ENCODE measurements at regions not wholly inside any gene's neighbourhood (a gene's known extent, or its start where the extent isn't known, plus 50 kb on each side); places are given as distances from the start of the nearest gene placed in this dataset.
"Not testable (repeated sequence)": the region's sequence is repeated elsewhere in the genome, so short reads cannot be mapped to it uniquely, and the experiment has no call there.

DNA sequence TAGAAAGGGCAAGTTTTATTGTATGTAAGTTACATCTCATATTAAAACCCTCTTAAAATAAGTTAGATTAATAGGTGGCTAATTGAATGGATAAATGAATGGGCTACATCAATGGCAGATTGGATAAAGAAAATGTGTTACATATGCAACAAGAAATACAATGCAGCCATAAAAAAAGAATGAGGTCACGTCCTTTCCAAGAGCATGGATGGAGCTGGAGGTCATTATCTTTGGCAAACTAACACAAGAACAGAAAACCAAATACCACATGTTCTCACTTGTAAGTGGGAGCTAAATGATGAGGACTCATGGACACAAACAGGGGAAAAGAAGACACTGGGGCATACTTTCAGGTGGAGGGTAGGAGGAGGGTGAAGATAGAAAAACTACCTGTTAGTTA lies 182.2 kb upstream of the GNAI1 start:
- DNase-seq: no peak

DNA sequence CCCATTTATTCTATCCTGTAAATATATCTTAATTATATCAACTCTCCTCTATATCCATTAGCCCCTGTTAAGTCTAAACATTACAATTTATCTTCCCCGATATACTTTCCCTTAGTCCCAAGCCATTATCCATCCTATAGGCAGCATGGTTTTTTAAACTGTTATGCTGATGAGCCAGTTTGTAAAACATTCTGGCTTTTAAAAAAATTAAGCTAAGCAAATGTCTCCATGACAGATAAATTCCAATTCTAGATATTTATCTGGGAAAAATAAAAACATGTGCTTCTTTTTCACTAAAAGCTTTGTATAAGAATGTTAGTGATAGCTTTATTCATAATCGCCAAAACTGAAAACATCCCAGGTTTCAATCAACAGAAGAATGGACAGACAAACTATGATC lies 183.2 kb upstream of the GNAI1 start:
- DNase-seq: no peak

DNA sequence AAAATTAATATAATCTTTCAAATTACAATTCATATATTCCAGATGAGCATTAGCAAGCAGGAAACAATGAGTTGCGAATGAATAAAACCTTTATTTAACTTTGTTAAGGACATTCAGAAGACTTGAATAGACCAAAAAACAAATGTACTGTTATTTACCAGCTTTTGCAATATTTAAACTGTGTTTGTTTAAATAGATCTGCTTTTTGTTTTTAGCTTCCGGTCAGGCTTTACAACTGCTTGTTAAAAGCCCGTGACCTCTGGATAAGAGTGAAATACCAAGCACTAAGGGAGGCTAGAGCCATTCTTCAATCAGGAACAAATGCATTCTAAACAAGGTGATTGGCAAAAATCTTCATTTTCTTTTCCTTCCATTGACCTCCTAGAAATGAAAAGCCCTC lies 184.9 kb upstream of the GNAI1 start:
- no peak for DNase-seq

DNA sequence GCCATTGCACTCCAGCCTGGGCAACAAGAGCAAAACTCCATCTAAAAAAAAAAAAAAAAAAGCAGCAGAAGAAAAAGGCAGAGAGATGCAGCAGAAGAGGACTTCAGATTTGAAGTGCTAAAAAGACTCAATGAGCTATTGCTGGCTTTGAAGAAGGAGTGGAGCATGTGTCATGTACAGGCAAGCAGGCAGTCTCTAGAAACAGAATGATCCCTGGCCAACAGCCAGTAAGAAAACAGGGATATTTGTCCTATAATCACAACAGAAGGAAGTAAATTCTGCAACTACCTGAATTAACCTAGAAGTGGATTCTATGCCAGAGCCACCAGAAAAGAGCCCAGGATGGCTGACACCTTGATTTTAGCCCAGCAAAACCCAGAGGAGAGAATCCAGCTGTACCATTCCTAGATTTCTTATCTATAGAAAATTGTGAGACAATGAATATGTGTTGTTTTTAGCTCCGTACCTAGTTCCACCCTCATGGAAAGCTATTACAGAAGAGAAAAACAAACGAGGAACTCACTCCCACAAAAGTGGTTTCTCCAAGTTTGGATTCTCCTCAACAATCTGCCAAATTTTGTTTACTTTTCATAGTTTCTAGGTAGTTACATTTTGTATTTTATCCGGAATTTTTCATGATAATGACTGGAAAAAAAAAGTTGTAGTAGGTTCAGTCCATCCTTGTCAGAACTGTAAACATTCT lies 198.2 kb upstream of the GNAI1 start:
- no peak for DNase-seq

DNA sequence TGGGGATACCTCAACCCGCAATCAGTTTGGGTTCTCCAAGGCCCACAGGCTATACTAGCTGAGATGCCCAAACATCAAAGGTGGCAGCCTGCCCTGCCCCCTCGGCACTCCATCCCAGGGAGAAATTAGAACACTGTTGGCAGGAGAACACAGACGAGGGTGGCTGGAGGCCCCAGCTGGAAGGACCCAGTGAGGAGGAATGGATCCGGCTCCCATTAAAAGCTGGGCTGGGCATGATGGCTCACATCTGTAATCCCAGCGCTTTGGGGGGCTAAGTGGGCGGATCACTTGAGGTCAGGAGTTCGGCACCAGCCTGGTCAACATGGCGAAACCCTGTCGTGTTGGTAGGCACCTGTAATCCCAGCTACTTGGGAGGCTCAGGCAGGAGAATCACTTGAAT lies 199.9 kb upstream of the GNAI1 start:
- DNase-seq: no peak

DNA sequence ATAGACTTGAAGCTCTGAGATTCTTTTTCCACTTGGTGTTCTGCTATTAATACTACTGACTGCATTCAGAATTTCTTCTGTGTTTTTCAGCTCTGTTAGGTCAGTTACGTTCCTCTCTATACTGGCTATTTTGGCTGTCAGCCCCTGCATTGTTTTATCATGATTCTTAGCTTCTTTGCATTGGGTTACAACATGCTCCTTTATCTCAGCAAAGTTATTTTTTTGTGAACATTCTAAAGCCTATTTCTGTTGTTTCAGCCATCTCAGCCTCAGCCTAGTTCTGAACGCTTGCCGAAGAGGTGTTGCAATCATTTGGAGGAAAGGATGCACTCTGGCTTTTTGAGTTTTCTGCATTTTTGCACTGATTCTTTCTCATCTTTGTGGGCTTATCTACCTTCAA lies 201.5 kb upstream of the GNAI1 start:
- no peak for DNase-seq

DNA sequence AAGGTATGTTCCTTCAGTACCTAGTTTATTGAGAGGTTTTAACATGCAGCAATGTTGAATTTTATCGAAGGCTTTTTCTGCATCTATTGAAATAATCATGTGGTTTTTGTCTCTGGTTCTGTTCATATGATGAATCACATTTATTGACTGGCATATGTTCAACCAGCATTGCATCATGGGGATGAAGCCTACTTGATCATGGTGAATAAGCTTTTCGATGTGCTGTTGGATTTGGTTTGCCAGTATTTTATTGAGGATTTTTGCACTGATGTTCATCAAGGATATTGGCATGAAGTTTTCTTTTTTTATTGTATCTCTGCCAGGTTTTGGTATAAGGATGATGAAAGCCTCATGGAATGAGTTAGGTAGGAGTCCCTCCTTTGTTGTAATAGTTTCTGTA lies 204.0 kb upstream of the GNAI1 start:
- DNase-seq: no peak

DNA sequence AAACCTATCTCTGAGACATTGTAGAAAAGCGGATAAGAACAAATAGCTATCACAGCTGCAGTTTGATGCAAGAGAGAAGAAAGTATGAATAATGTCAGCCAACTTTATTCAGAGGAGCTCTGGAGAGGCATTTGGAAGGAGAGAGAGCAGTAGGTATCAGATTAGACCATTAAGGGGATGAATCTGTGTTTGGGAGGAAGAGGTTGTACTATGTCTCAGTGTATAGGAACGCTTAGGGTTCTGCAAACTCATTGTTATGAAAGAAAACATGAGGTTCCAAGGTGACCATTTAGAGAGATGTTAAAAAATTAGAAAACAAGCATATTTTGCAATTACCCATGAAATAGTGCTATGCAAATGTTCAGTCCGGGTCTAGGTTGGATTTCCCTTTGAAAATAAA lies 207.5 kb upstream of the GNAI1 start:
- no peak for DNase-seq

DNA sequence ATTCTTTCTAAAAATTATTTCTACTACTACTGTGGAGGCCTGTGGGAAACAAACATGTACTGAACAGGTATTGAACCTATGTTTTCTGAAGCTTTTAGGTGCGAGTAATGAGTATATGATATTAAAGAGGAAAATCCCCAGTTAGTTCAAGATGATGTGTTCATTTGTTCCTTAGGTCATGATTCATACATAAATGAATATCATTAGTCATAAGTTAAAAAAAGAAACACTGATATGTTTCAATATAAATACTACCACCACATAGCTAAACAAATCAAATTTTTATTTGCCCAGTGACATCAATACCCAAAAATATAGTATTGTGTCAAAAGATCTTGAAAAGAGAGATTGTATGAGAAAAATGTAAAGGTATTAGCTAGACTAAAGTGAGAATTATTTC lies 210.7 kb upstream of the GNAI1 start:
- no peak for DNase-seq

DNA sequence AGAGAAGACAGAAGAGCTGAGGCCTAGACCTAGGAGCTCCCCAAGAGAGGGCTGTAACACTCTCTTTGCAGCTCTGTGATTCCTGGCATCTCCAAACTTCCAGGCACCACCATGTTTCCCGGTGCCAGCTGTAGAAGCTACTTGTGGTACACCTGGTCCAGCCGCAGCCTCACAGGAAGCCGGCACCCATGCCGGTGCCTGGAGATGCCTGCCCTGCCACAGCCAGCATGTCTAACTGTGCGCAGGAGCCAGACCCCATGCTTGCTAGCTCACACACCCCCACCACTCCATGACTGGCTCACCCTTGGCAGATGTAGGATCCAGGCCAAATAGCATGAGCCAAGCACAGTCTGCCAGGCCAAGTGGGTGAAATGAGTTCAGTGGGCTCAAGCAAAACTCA lies 211.7 kb upstream of the GNAI1 start:
- no peak for DNase-seq

DNA sequence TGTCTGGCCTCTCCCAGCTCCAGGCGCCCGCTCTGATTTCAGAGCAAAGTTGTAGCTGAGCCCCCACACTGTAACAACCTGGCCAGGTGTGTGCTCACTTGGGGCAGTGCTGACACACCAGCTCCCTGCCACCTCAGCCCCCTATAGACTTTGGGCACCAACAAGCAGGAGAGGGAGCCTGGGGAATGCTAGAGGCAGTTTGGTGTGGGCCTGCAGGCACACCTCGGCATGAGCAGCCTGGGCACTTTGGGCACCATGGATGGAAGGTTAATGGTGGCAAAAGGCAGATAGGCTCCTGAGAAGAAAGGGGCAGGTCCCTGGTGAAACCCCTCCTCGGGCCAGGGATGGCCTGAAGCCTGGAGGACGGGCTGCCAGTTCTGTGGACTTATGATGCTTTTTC lies 212.7 kb upstream of the GNAI1 start:
- no peak for DNase-seq

DNA sequence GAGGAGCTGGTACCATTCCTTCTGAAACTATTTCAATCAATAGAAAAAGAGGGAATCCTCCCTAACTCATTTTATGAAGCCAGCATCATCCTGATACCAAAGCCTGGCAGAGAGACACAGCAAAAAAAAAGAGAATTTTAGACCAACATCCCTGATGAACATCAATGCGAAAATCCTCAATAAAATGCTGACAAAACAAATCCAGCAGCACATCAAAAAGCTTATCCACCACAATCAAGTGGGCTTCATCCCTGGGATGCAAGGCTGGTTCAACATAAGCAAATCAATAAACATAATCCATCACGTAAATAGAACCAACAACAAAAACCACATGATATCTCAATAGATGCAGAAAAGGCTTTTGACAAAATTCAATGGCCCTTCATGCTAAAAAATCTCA lies 216.0 kb upstream of the GNAI1 start:
- DNase-seq: not testable (repeated sequence)

DNA sequence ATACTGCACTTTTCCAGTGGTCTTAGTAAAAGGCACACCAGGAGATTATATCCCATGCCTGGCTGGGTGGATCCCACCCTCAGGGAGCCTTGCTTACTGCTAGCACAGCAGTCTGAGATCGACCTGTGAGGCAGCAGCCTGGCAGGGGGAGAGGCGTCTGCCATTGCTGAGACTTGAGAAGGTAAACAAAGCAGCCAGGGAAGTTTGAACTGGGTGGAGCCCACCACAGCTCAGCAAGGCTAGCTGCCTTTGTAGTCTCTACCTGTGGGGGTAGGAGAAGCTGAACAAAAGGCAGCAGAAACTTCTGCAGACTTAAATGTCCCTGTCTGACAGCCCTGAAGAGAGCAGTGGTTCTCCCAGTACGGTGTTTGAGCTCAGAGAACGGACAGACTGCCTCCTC lies 219.3 kb upstream of the GNAI1 start:
- DNase-seq: not testable (repeated sequence)

DNA sequence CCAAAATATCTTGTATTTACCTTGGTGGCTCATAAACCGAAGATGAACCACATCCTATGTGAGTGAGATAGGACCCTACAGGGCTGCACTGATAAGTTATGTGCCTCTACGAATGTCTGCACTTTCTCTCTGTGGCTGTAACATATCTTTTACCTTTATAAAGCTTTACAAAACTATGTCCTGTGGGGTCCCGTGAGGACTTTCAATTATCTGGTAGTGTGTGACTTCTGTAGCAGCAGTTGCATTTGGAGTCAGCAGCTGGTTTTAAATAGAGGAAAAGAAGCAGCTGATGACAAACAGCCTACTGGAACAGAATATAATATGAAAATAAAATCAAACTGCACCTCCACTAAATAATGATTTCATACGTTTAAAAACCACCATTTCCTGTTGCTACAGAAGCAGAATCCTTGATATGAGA lies 222.4 kb upstream of the GNAI1 start:
- DNase-seq: no peak

DNA sequence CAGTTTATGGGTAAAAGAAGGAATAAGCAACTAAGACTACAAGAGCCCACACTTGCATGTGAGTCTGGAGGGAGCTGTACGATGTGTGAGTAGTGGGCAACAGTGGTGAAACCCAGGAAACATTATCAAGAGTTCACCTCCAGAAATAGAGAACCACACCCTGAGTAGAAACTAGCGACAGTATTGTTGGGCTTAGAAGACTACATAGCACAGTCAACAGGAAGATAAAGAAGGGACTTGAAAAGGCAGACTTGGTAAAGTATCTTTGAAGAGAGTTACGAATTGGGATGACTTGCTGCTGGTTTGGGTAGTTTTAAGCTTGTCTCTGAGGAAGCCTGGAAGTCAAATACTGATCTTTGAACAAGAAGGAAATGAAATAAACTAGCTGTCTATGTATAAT lies 223.2 kb upstream of the GNAI1 start:
- DNase-seq: no peak

DNA sequence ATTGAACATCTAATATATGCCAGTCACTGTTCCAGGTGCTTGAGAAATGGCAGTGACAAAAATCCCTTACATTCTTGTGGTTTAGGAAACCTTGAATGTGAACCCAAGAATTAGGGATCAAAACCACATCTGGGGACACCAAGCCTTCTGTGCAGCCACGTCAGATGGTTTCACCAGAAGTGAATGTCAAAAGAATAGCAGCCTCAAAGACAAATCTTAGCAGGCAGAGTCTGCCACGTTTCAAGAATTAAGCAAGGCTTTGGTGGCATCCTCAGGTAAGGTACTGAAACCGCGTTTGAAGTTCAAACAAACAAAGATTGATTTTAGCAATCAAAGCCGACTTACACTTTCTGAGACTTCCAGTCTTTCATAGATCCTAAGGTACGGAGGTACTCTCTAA lies 225.5 kb upstream of the GNAI1 start:
- DNase-seq: no peak

DNA sequence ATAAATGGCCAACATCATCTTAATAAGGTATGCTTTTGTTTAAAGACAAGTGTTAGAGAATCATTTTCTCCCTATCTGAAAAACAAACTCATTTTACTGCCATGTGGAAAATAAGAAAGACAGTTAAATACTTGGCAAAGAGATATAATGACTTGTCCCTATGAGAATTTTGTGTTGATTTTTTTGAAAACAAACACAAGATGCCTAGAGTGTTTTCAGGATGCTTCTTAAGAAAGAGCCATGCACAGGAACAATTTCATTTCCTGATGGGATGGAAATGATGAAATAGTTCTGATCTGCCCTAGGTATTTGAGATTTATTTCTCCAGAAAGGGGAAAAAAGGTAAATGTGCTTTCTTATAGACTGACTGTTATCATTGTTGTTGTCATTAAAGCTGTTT lies 237.5 kb upstream of the GNAI1 start:
- DNase-seq: no peak

DNA sequence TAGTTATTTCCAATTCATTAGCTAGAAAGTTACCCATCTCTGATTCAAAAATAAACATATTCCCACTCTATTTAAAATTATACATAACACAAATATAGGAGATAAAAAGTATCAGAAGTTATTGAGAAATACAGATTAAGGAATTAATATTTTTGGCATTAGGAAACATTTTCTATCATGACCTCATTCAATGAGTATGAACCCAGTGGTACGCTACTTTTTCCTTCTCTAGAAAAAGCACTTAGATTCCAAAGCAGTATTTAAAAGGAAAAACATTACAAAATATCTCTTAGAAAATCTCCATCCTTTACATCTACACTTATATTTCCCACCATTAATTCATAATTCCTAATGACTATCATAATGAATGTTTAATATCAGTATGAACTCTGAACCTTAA lies 240.6 kb upstream of the GNAI1 start:
- DNase-seq: no peak

DNA sequence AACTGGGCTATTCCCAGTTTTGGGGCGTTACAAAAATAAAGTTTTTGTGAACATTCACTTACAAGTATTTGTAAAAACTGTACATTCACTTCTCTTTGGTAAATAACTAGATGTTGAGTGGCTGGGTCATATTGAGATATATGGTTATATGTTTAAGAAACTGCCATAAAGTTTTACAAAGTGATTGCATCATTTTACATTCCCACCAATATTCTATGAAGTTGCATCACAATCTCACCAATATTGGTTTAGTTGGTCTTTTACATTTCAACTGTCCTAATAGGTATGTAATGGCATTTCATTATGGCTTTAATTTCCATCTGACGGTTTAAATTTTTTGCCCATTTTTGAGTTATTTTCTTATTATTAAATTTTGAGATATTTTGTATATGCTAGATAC lies 251.7 kb upstream of the GNAI1 start:
- no peak for DNase-seq

DNA sequence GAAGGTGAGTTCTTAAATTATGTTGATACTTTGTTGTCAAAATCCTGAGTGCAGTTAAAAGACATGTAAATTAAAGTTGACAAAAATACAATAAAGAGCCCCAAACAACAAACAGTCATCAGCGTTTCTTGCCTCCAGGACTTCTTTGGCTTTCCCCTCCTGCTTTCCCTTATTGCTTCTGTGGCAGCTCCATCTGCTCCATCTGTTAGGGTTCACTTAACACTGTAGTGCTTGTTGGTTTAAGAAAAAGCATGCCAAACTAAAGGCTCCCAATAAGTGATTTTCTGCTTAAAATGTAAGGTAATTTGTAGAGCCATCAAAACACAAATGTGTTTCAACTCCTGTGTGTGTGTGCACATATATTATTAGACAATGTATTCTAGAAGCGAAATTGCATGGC lies 254.3 kb upstream of the GNAI1 start:
- peak; percentile 95 for DNase-seq

DNA sequence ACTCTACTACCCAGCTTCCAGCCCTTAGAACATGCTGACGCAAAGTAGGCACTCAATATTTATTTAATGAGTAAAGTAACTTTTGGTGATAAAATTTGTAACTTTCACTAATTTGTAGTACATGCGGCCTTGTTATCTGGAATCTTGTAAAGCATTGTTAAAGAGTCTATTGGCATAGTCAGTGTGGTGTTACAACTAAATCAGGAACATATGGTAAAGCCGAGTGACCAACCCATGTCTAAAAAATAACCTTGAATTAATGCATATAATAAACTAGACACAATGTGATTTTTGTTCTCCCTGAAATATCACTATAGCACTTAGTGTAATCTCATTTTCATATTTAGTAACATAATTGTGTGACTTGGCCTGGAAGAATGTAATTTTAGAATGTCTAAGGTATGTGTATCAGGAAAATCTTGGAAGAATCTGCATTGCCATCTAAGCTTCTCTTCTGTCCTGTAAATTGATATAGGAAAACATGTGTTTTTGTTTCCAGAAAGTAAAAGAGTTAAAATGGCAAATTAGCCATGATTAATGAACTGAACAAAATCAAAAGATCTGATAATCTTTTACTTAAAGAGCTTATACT lies 256.7 kb upstream of the GNAI1 start:
- DNase-seq: peak; percentile 76

DNA sequence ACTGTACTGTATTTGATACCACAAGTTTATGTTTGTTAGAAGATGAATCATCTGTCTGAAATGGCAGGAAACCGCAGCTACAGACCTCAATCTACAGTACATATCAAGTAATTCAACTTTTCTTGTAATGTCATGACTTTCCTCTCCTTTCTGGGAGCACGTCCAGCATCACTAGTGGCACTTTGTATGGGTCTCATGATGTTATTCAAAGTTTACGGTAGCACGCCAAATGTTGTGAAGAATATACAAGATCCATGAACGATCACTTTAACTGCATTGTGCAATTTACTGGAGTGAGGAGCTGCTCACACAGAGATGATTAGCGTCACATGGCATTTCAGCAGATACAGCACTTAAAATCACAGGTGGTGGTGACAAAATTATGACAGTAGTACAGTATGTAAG lies 257.8 kb upstream of the GNAI1 start:
- DNase-seq: peak; percentile 38

DNA sequence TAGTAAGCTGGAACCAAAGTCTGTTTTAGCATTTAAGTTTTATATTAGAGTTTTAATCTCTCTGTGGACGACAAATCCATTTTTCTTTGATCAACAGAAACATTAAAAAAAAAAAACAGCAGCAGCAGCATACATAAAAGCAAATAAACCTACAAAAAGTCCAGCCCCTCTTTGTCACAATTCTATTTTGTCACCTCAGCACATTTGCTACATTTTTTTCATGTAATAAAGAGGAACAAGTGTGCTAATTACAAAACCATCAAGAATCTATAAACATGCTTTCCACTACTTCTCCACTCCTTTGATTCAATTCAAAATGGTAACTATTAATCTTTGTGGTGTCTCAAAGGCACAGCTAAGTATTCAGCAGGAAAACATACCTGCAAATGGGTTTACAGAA lies 259.8 kb upstream of the GNAI1 start:
- DNase-seq: no peak

DNA sequence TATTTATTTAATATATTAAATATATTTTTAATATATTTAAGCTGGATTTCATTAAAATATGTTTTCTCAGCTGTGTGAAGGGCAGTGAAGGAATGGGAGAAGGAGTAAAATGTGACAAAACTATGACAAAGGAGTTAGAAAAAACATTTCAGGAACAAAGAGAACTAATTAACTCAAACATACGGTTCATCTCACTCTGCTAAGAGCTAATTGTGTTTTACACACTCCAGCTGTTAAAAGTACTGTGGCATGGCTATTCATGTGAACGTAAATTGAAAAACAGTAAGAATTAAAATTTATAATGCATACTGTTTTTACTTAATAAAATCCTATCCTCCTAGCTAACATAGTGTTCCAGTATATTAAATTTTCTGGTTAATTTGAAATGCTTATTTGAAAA lies 262.5 kb upstream of the GNAI1 start:
- no peak for DNase-seq

DNA sequence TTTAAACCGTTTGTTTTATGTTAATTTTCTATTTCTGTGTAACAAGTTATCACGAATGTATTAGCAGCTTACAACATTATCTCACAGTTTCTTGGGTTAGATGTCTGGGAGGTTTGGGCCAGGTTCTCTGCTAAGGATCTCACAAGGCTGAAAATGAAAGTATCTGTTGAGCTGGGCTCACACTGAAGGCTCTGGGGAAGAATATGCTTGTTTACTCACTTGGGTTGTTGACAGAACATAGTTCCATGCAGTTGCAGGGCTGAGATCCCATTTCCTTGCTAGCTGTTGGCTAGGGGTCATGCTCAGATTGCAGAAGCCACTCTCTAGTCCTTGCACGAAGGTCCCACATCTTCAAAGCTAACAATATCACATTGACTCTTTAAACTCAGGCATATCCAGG lies 266.6 kb upstream of the GNAI1 start:
- DNase-seq: no peak

Data from DMS 273 treated with DMSO at 0.1 percent for 48 hours (cell line).